ENCODE measurements at regions not wholly inside any gene's neighbourhood (a gene's known extent, or its start where the extent isn't known, plus 50 kb on each side); places are given as distances from the start of the nearest gene placed in this dataset.

GRCh38 chr6:98292810-98293209 lies 541.6 kb upstream of the POU3F2 start:
- DNase-seq (ENCODE audit: low spot score): no peak
- no peak for TF ChIP-seq CTCF (IDR thresholded peaks at IDR 0.05; ENCODE audit: extremely low read depth, insufficient read depth, missing control alignments)
- in situ Hi-C loops (cut with MboI; ENCODE audit: low pct_unique_long_range_greater_than_20kb, low sequenced_read_pairs, unreplicated experiment): no loop called here

GRCh38 chr6:98295515-98296175 lies 538.7 kb upstream of the POU3F2 start:
- DNase-seq (ENCODE audit: low spot score): no peak
- TF ChIP-seq CTCF (IDR thresholded peaks at IDR 0.05; ENCODE audit: extremely low read depth, insufficient read depth, missing control alignments): no peak
- in situ Hi-C loops (cut with MboI; ENCODE audit: low pct_unique_long_range_greater_than_20kb, low sequenced_read_pairs, unreplicated experiment): no loop called here

- TF ChIP-seq CTCF (IDR thresholded peaks at IDR 0.05; ENCODE audit: extremely low read depth, insufficient read depth, missing control alignments): no peak
- in situ Hi-C loops (cut with MboI; ENCODE audit: low pct_unique_long_range_greater_than_20kb, low sequenced_read_pairs, unreplicated experiment): no loop called here
- DNase-seq (ENCODE audit: low spot score): no peak
These were observed 525.8 kb upstream of the POU3F2 start for GRCh38 chr6:98308564-98308963.

GRCh38 chr6:98310443-98310842 lies 523.9 kb upstream of the POU3F2 start:
- DNase-seq (ENCODE audit: low spot score): no peak
- no peak for TF ChIP-seq CTCF (IDR thresholded peaks at IDR 0.05; ENCODE audit: extremely low read depth, insufficient read depth, missing control alignments)
- in situ Hi-C loops (cut with MboI; ENCODE audit: low pct_unique_long_range_greater_than_20kb, low sequenced_read_pairs, unreplicated experiment): no loop called here

GRCh38 chr6:98323605-98324004 lies 510.8 kb upstream of the POU3F2 start:
- no peak for TF ChIP-seq CTCF (IDR thresholded peaks at IDR 0.05; ENCODE audit: extremely low read depth, insufficient read depth, missing control alignments)
- peak; percentile 1 for DNase-seq (ENCODE audit: low spot score)
- in situ Hi-C loops (cut with MboI; ENCODE audit: low pct_unique_long_range_greater_than_20kb, low sequenced_read_pairs, unreplicated experiment): no loop called here

GRCh38 chr6:98324446-98324845 lies 509.9 kb upstream of the POU3F2 start:
- no peak for TF ChIP-seq CTCF (IDR thresholded peaks at IDR 0.05; ENCODE audit: extremely low read depth, insufficient read depth, missing control alignments)
- in situ Hi-C loops (cut with MboI; ENCODE audit: low pct_unique_long_range_greater_than_20kb, low sequenced_read_pairs, unreplicated experiment): no loop called here
- no peak for DNase-seq (ENCODE audit: low spot score)

Data from GM13977 (cell line).